ENCODE measurements at regions not wholly inside any gene's neighbourhood (a gene's known extent, or its start where the extent isn't known, plus 50 kb on each side); places are given as distances from the start of the nearest gene placed in this dataset.
"Not testable (repeated sequence)": the region's sequence is repeated elsewhere in the genome, so short reads cannot be mapped to it uniquely, and the experiment has no call there.

DNA sequence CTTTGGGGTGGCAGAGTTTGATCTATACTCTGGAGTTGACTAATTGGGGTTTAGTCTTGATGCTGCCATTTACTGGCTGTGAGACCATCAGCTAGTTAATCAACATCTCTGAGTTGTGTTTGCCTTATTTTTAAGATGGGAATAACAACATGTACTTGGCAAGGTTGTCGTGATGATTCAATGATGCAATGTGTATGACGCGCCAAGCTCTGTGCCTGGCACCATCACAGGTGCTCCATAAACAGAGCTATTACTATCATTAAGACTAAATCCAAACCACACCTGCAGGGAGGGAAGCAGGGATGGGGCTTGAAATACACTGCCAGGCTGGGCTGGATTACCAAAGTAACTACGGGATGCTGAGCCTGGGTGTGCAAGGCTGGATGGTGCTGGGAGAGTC lies 60.1 kb upstream of the E2F3 start:
- DNase-seq (ENCODE audit: low read depth) = no peak

DNA sequence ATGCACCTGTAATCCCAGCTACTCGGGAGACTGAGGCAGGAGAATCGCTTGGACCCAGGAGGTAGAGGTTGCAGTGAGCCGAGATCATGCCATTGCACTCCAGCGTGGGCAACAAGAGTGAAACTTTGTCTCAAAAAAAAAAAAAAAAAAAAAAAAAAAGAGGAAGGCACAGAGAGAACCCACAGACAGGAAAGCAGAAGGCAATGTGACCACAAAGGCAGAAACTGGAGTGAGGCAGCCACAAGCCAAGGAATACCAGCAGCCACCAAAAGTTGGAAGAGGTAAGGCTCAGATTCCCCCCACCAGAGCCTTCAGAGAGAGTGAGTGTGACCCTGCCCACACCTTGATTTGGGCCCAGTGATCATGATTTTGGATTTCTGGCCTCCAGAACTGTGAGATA lies 54.7 kb upstream of the E2F3 start:
- not testable (repeated sequence) for DNase-seq (ENCODE audit: low read depth)

DNA sequence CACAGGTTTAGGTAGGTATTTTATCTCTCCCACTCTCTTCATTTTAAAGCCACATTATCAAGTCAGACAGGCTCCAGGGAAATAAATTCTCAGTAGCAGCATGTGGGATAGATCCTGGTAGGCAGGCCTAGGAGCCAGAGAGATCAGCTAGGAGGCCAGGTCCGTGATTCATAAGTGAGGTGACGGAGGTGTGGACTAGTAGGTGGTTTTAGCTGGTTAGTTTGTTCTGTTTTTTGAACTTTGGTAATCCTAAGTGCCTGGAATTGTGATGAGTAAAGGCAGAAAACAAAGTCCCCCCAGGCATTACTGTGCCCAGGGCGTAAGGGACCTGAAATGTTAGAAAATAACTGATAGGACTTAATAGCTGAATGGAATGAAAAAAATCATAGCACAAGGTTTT lies 53.6 kb upstream of the E2F3 start:
- DNase-seq (ENCODE audit: low read depth) = no peak

DNA sequence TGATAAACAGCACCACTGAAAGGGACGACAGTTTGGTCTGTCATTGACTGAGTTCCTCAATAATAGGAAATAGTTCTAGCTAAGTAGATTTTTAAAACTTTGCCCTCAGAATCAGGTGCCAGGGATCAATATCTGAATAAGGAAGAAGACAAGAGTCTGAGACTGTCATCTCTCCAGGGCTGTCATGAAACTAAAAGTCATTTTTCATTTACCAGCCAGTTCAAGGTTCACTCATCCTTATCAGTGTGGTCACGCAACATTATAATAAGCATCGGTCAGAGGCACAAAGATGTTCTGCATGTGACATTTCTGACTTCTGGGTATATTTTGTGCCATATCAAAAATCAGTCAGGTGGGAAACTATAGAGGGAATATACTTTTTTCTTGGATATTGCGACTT lies 52.5 kb upstream of the E2F3 start:
- DNase-seq (ENCODE audit: low read depth) = no peak

DNA sequence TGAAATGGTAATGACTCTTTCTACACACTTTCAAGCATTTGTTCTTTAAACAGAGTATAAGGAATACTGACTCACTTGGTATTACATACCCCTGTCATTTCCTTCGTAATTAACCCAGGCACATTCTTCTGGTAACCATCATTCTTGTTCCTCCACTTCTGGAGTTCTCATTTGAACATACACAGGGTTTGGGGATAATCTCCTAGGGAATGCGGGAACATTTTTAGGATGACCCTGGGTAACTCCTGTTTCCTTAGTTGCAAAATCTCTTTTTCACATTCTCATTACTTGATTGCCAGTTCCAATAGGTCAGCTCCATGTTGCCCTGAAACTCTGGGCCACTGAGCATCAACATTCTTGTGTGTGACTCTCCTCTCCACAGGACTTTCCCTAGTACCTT lies 51.5 kb upstream of the E2F3 start:
- no peak for DNase-seq (ENCODE audit: low read depth)

DNA sequence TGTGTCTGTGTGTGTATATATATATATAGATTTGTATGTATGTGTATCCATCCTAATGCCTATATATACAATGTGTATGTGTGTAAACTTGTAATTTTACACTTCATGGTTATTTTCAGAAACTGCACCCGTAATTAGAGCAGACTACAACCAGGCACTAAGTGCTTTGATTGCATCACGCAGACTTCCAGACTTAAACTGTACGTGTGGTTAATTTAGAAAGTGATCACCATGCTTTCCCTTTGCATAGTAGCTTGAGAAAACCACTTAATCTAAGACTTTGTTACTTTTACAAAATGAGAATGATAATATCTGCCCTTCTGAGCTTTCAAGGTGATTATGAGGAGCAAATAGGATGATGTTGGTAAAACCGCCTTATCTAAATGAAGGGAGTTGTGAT lies 50.1 kb upstream of the E2F3 start:
- no peak for DNase-seq (ENCODE audit: low read depth)
